Calu3 (cell line): ENCODE measurements at regions not wholly inside any gene's neighbourhood (a gene's known extent, or its start where the extent isn't known, plus 50 kb on each side); places are given as distances from the start of the nearest gene placed in this dataset.

Experiments used
- BruUV-seq: library from RNA; stranded (reverse); fragments of 400-500 nt; replicated peaks from 2 replicates; lab custom pipeline; 2021; lab: Mats Ljungman, UMichigan
- CTCF ChIA-PET: fragments of 300-600 bp; sonication (Branson Sonifier 250); formaldehyde crosslinking; loops from one replicate; lab custom pipeline; 2022; ENCODE audit warnings: antibody characterized with exemption; lab: Charles Lee
- DNase-seq: peaks from one replicate; pipeline ENCODE4 v3.0.0; 2022
- H3K27ac Mint-ChIP-seq: one replicate; pipeline ENCODE4 v1.8.0; 2022; ENCODE audit warnings: mixed read lengths; ENCODE audit not compliant: unreplicated experiment
- H3K27me3 Mint-ChIP-seq: one replicate; pipeline ENCODE4 v1.8.0; 2022; ENCODE audit warnings: mixed read lengths; ENCODE audit not compliant: unreplicated experiment
- H3K36me3 Mint-ChIP-seq: one replicate; pipeline ENCODE4 v1.8.0; 2022; ENCODE audit warnings: mild to moderate bottlenecking, moderate library complexity, mixed read lengths; ENCODE audit not compliant: insufficient read depth, unreplicated experiment
- H3K4me1 Mint-ChIP-seq: one replicate; pipeline ENCODE4 v1.8.0; 2022; ENCODE audit warnings: mild to moderate bottlenecking, low read depth, mixed read lengths; ENCODE audit not compliant: unreplicated experiment
- H3K4me3 Mint-ChIP-seq: one replicate; pipeline ENCODE4 v1.8.0; 2022; ENCODE audit warnings: mild to moderate bottlenecking, low read depth, moderate library complexity, mixed read lengths; ENCODE audit not compliant: unreplicated experiment
- H3K9me3 Mint-ChIP-seq: one replicate; pipeline ENCODE4 v1.8.0; 2022; ENCODE audit warnings: low read depth, mixed read lengths; ENCODE audit not compliant: unreplicated experiment
- CTCF ChIP-seq: fragments of 200-600 bp; IDR thresholded peaks from one replicate; pipeline ENCODE4 v1.8.0; 2022; ENCODE audit warnings: antibody characterized with exemption; ENCODE audit not compliant: unreplicated experiment
- intact Hi-C: fragments of 100-400 bp; cut with micrococcal nuclease; formaldehyde crosslinking; loops from one replicate; pipeline ENCODE4 v1.10.0; 2022; ENCODE audit not compliant: unreplicated experiment

GRCh38 chr4:79495447-79495846 lies 87.4 kb upstream of the GK2 start:
- no TSS peak for BruUV-seq
- H3K4me1 Mint-ChIP-seq = no peaks in the 10 kb centered on the region
- DNase-seq = no peak
- H3K4me3 Mint-ChIP-seq = no peak overlapping the region
- H3K27me3 Mint-ChIP-seq = no peaks in the 10 kb centered on the region
- no peak overlapping the region for H3K27ac Mint-ChIP-seq
- H3K9me3 Mint-ChIP-seq = no peaks in the 10 kb centered on the region
- H3K36me3 Mint-ChIP-seq = no peaks in the 10 kb centered on the region
- CTCF ChIA-PET = interaction anchor here (0.7 kb wide), 1 partner anchor 10 kb away, joined by 4 read pairs; no protein-coding TSS in a partner anchor
- intact Hi-C loops = no loop called here
- TF ChIP-seq CTCF = no peak

- no TSS peak for BruUV-seq
- Mint-ChIP-seq H3K4me3 (no peak overlapping the region), H3K27ac (no peak overlapping the region), H3K36me3 (no peaks in the 10 kb centered on the region), H3K4me1 (no peaks in the 10 kb centered on the region), H3K27me3 (no peaks in the 10 kb centered on the region), H3K9me3 (no peaks in the 10 kb centered on the region)
- CTCF ChIA-PET = no interaction called here
- TF ChIP-seq CTCF = no peak
- DNase-seq = no peak
- intact Hi-C loops = no loop called here
These were observed 84.1 kb upstream of the GK2 start for GRCh38 chr4:79492148-79492547.

- TF ChIP-seq CTCF = no peak
- Mint-ChIP-seq H3K27ac (no peak overlapping the region), H3K4me1 (no peaks in the 10 kb centered on the region), H3K27me3 (no peaks in the 10 kb centered on the region), H3K4me3 (no peak overlapping the region), H3K36me3 (no peaks in the 10 kb centered on the region), H3K9me3 (no peaks in the 10 kb centered on the region)
- intact Hi-C loops = no loop called here
- BruUV-seq = no TSS peak
- DNase-seq = no peak
- CTCF ChIA-PET = no interaction called here
These were observed 81.5 kb upstream of the GK2 start for GRCh38 chr4:79489506-79489905.

- BruUV-seq = no TSS peak
- Mint-ChIP-seq H3K36me3 (no peaks in the 10 kb centered on the region), H3K27me3 (no peaks in the 10 kb centered on the region), H3K9me3 (no peaks in the 10 kb centered on the region), H3K4me3 (no peak overlapping the region), H3K4me1 (no peaks in the 10 kb centered on the region), H3K27ac (no peak overlapping the region)
- intact Hi-C loops = no loop called here
- CTCF ChIA-PET = no interaction called here
- no peak for DNase-seq
- no peak for TF ChIP-seq CTCF
These were observed 68.2 kb upstream of the GK2 start for GRCh38 chr4:79476196-79476595.

GRCh38 chr4:79473439-79473724 lies 65.4 kb upstream of the GK2 start:
- CTCF ChIA-PET = no interaction called here
- no peak for TF ChIP-seq CTCF
- H3K9me3 Mint-ChIP-seq = no peaks in the 10 kb centered on the region
- H3K27ac Mint-ChIP-seq = no peak overlapping the region
- intact Hi-C loops = no loop called here
- no peaks in the 10 kb centered on the region for H3K27me3 Mint-ChIP-seq
- no peaks in the 10 kb centered on the region for H3K4me1 Mint-ChIP-seq
- DNase-seq = no peak
- no peak overlapping the region for H3K4me3 Mint-ChIP-seq
- no peaks in the 10 kb centered on the region for H3K36me3 Mint-ChIP-seq
- BruUV-seq = no TSS peak
